Prostate gland (tissue), 2 donors: ENCODE measurements at regions not wholly inside any gene's neighbourhood (a gene's known extent, or its start where the extent isn't known, plus 50 kb on each side); places are given as distances from the start of the nearest gene placed in this dataset.

Source experiments
- DNase-seq: peaks from one replicate; pipeline ENCODE4 v3.0.0-alpha.2; 2019; ENCODE audit warnings: low spot score
- H3K27ac ChIP-seq, 2 donors: fragments of 200-600 bp; sonication (generic); 2 replicates each; pipeline ENCODE4 v1.5.1; 2017 to 2019
- H3K27me3 ChIP-seq: fragments of 200-600 bp; sonication (generic); replicated peaks from 2 replicates; pipeline ENCODE4 v1.5.1; 2019; ENCODE audit not compliant: insufficient read depth
- H3K36me3 ChIP-seq, 2 donors: fragments of 200-600 bp; sonication (generic); 1 replicate in 1 of 2; 2 replicates in 1 of 2; pipeline versions ENCODE4 v1.5.1 to v1.8.1; 2017 to 2019
- H3K4me1 ChIP-seq: fragments of 200-600 bp; sonication (generic); replicated peaks from 2 replicates; pipeline ENCODE4 v1.5.1; 2019
- H3K4me3 ChIP-seq, 2 donors: fragments of 200-600 bp; sonication (generic); 2 replicates each; pipeline ENCODE4 v1.5.1; 2017 to 2019
- H3K9me3 ChIP-seq: fragments of 200-600 bp; sonication (generic); 2 replicates; pipeline ENCODE4 v1.5.1; 2017
- CTCF ChIP-seq, 4 experiments: fragments of 200-600 bp in 2 of 4; fragments of 450-650 bp in 2 of 4; sonication (generic) in 2 of 4; IDR thresholded peaks; 1 replicate in 3 of 4; 2 replicates in 1 of 4; pipeline ENCODE4 v1.5.1; 2016 to 2019; ENCODE audit warnings: antibody characterized with exemption in 4 of 4, mild to moderate bottlenecking in 2 of 4, moderate library complexity in 2 of 4
- POLR2A ChIP-seq: fragments of 450-650 bp; IDR thresholded peaks from one replicate; pipeline ENCODE4 v1.6.1; 2016; ENCODE audit warnings: antibody characterized with exemption, mild to moderate bottlenecking
- POLR2AphosphoS5 ChIP-seq: sonication (generic); formaldehyde crosslinking; IDR thresholded peaks from one replicate; pipeline ENCODE4 v1.6.1; 2017; ENCODE audit warnings: antibody characterized with exemption
- WGBS: methylation state at CpG from one replicate; pipeline ENCODE4 v1.1.5; 2018; 5-methylcytosine and 5-hydroxymethylcytosine counted together
- intact Hi-C: fragments of 100-400 bp; cut with DNase I; formaldehyde crosslinking; loops from one replicate; pipeline ENCODE4 v1.14.2; 2022

- no peak for DNase-seq
- H3K4me1 ChIP-seq = no peaks in the 10 kb centered on the region
- intact Hi-C loops = loop anchor here (10.0 kb wide), 1 partner anchor 225 kb away; no protein-coding TSS in a partner anchor
- no peaks in the 10 kb centered on the region for H3K27me3 ChIP-seq
- no peak for TF ChIP-seq POLR2A
- TF ChIP-seq POLR2AphosphoS5 = no peak
- no peak for TF ChIP-seq CTCF (IDR thresholded peaks at IDR 0.05)
- H3K36me3 ChIP-seq = no peaks in the 10 kb centered on the region
- H3K4me3 ChIP-seq = no peak overlapping the region
- no peak overlapping the region for H3K27ac ChIP-seq
- WGBS = 55% methylated on average over 3 of the region's 3 CpGs
- H3K9me3 ChIP-seq = no peaks in the 10 kb centered on the region
Observed at GRCh38 chr1:110779636-110780035, 93.3 kb upstream of the CD53 start.

GRCh38 chr1:110778821-110779220 lies 94.1 kb upstream of the CD53 start:
- Histone ChIP-seq H3K36me3 (no peaks in the 10 kb centered on the region), H3K9me3 (no peaks in the 10 kb centered on the region), H3K27ac (no peak overlapping the region), H3K4me3 (no peak overlapping the region), H3K4me1 (no peaks in the 10 kb centered on the region), H3K27me3 (no peaks in the 10 kb centered on the region)
- TF ChIP-seq POLR2A = no peak
- no peak for TF ChIP-seq POLR2AphosphoS5
- no peak for TF ChIP-seq CTCF (IDR thresholded peaks at IDR 0.05)
- no peak for DNase-seq
- 67% methylated on average over 1 of the region's 1 CpG for WGBS
- intact Hi-C loops = no loop called here

DNA sequence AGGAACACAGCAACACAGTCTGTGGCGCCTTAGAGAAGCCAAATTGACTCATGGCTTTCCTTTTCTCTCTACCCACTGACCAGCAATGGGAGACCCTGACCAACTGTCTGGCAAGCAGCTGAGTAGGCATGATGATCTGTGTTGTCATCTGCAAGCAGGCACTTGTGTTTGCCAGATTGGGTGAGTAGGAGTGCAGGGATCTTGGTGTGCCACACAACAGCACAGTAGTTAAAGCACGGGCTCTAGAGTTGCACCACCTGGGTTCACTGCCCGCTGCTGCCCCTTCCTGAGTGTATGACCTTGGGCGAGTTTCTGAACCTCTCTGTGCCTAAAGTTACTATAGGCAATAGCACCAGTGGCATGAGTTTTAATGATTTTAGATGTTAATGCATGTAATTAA lies 95.7 kb upstream of the CD53 start:
- H3K4me1 ChIP-seq = no peaks in the 10 kb centered on the region
- intact Hi-C loops = no loop called here
- no peaks in the 10 kb centered on the region for H3K36me3 ChIP-seq
- no peaks in the 10 kb centered on the region for H3K27me3 ChIP-seq
- TF ChIP-seq POLR2AphosphoS5 = no peak
- TF ChIP-seq CTCF (IDR thresholded peaks at IDR 0.05) = no peak
- TF ChIP-seq POLR2A = no peak
- H3K9me3 ChIP-seq = no peaks in the 10 kb centered on the region
- no peak overlapping the region for H3K4me3 ChIP-seq
- DNase-seq = no peak
- H3K27ac ChIP-seq = no peak overlapping the region
- WGBS = 85% methylated on average over 4 of the region's 4 CpGs

DNA sequence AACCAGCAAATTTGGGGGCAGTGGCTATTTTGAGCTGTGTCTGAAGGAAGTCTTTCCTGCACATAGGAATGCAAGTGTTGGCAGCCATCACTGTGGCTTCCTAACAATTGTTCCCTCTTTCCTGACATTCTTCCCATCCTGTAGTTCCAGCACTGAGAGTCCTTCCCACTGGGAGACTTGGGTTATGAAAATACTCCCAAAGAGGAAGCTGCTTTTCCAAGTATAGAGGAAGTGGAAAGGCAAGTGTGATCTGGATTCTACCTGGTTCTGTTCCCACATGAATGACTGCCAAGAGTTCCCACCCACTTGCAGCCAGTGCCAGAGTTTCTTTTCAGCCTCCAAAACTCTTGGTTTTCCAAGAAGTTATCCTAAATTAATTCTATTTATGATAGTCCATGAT lies 98.5 kb upstream of the CD53 start:
- DNase-seq = no peak
- Histone ChIP-seq H3K27me3 (no peaks in the 10 kb centered on the region), H3K27ac (no peak overlapping the region), H3K4me3 (no peak overlapping the region), H3K4me1 (no peaks in the 10 kb centered on the region), H3K9me3 (no peaks in the 10 kb centered on the region), H3K36me3 (no peaks in the 10 kb centered on the region)
- TF ChIP-seq POLR2A (no peak), CTCF (IDR thresholded peaks at IDR 0.05) (no peak), POLR2AphosphoS5 (no peak)
- intact Hi-C loops = no loop called here

- no peaks in the 10 kb centered on the region for H3K9me3 ChIP-seq
- H3K27ac ChIP-seq = no peak overlapping the region
- no peaks in the 10 kb centered on the region for H3K27me3 ChIP-seq
- no peaks in the 10 kb centered on the region for H3K4me1 ChIP-seq
- WGBS = 39% methylated on average over 3 of the region's 3 CpGs
- H3K36me3 ChIP-seq = no peaks in the 10 kb centered on the region
- intact Hi-C loops = no loop called here
- TF ChIP-seq POLR2A = no peak
- no peak for TF ChIP-seq POLR2AphosphoS5
- TF ChIP-seq CTCF (IDR thresholded peaks at IDR 0.05) = no peak
- H3K4me3 ChIP-seq = no peak overlapping the region
- DNase-seq = no peak
Observed at GRCh38 chr1:110773813-110774212, 99.1 kb upstream of the KCNA3 start.
